ENCODE measurements at regions not wholly inside any gene's neighbourhood (a gene's known extent, or its start where the extent isn't known, plus 50 kb on each side); places are given as distances from the start of the nearest gene placed in this dataset.

- ChIA-PET POLR2A (ENCODE audit: unreplicated experiment) (no interaction called here), CTCF (no interaction called here)
- no peak overlapping the region for H2BK5ac ChIP-seq (ENCODE audit: low read depth, low read length, poor library complexity, severe bottlenecking)
- no peaks in the 10 kb centered on the region for H3K36me3 ChIP-seq (ENCODE audit: control insufficient read depth, insufficient read depth, low read length)
- ATAC-seq (ENCODE audit: low read depth), result no peak
- no peak overlapping the region for H3K4me2 ChIP-seq (ENCODE audit: low read depth, low read length)
- no peak overlapping the region for H2BK120ac ChIP-seq (ENCODE audit: low read depth, low read length)
- no peaks in the 10 kb centered on the region for H4K20me1 ChIP-seq (ENCODE audit: insufficient read depth, low read length)
- no peak overlapping the region for H3K4ac ChIP-seq (ENCODE audit: low read depth, low read length)
- H2AK5ac ChIP-seq (ENCODE audit: low read depth, low read length), result no peak overlapping the region
- no peak overlapping the region for H3K18ac ChIP-seq (ENCODE audit: low read depth, low read length)
- H4K8ac ChIP-seq (ENCODE audit: low read depth in 2 of 2, low read length in 2 of 2), result no peak overlapping the region
- TF ChIP-seq RCOR1 (IDR thresholded peaks at IDR 0.05; ENCODE audit: insufficient replicate concordance, low read length), result no peak
- no peak for TF ChIP-seq MAFK (IDR thresholded peaks at IDR 0.05; ENCODE audit: low read depth, low read length)
- TF ChIP-seq FOS (IDR thresholded peaks at IDR 0.05; ENCODE audit: low read depth, low read length), result no peak
- TF ChIP-seq RFX5 (IDR thresholded peaks at IDR 0.05; ENCODE audit: low read depth, low read length), result no peak
- TF ChIP-seq ELK1 (IDR thresholded peaks at IDR 0.05; ENCODE audit: borderline replicate concordance, low read depth, low read length), result no peak
- TF ChIP-seq POLR2A (IDR thresholded peaks at IDR 0.05; ENCODE audit: low read depth, low read length), result no peak
- no peak for TF ChIP-seq MAZ (IDR thresholded peaks at IDR 0.05; ENCODE audit: borderline replicate concordance, low read depth, low read length)
- TF ChIP-seq USF2 (IDR thresholded peaks at IDR 0.05; ENCODE audit: low read depth, low read length), result no peak
- TF ChIP-seq BHLHE40 (IDR thresholded peaks at IDR 0.05; ENCODE audit: low read depth, low read length), result no peak
- no peak for TF ChIP-seq CHD1 (IDR thresholded peaks at IDR 0.05; ENCODE audit: low read depth, low read length)
- TF ChIP-seq NFE2L2 (IDR thresholded peaks at IDR 0.05; ENCODE audit: low read depth, low read length), result no peak
- no peak for TF ChIP-seq MXI1 (IDR thresholded peaks at IDR 0.05; ENCODE audit: borderline replicate concordance, low read depth, low read length)
- TF ChIP-seq SMC3 (IDR thresholded peaks at IDR 0.05; ENCODE audit: low read depth, low read length), result no peak
- no peak for TF ChIP-seq CTCF (conservative IDR thresholded peaks at IDR 0.05; ENCODE audit: low read depth, low read length)
- TF ChIP-seq CEBPB (IDR thresholded peaks at IDR 0.05; ENCODE audit: low read depth, low read length), result no peak
- TF ChIP-seq RAD21 (IDR thresholded peaks at IDR 0.05; ENCODE audit: low read length), result no peak
- no peaks in the 10 kb centered on the region for H3K9me1 ChIP-seq (ENCODE audit: insufficient read depth, low read length)
- H3K9me3 ChIP-seq (ENCODE audit: control insufficient read depth, insufficient read depth, low read length), result peaks cover 4% of the 10 kb centered on the region; the same call in 1 of the 2 replicates
- in situ Hi-C loops (cut with MboI; ENCODE audit: low sequenced_read_pairs), result no loop called here
- no peak overlapping the region for H3K14ac ChIP-seq (replicated peaks; ENCODE audit: low read depth, low read length)
- no peak overlapping the region for H2BK15ac ChIP-seq (ENCODE audit: low read depth, low read length)
- H3K56ac ChIP-seq (ENCODE audit: extremely low read depth, insufficient read depth, low read length), result no peak overlapping the region
- H3K79me1 ChIP-seq (ENCODE audit: low read depth in 1 of 2, low read length in 2 of 2), result no peaks in the 10 kb centered on the region
- no peaks in the 10 kb centered on the region for H3K4me1 ChIP-seq (ENCODE audit: control insufficient read depth, insufficient read depth, low read length)
- no peaks in the 10 kb centered on the region for H3K27me3 ChIP-seq (ENCODE audit: control insufficient read depth, insufficient read depth, low read length)
- no peak overlapping the region for H2BK20ac ChIP-seq (ENCODE audit: low read depth, low read length)
- no peak overlapping the region for H4K5ac ChIP-seq (ENCODE audit: low read depth, low read length)
- BruUV-seq (replicated peaks), result no TSS peak
- no peak overlapping the region for H4K91ac ChIP-seq (ENCODE audit: insufficient read depth, low read depth, low read length)
- WGBS, 2 experiments (ENCODE audit: extremely low coverage in 2 of 2, insufficient read length in 1 of 2), result no CpG with 5 or more reads among the region's 2 CpGs
- H2AK9ac ChIP-seq (replicated peaks; ENCODE audit: low read depth, low read length, poor library complexity), result no peak overlapping the region
- DNase-seq, result no peak
- H2AFZ ChIP-seq (replicated peaks; ENCODE audit: low read length, poor library complexity), result no peak overlapping the region
- H3K4me3 ChIP-seq (ENCODE audit: insufficient read depth, low read depth, low read length), result no peak overlapping the region
- no peak overlapping the region for H3K27ac ChIP-seq (ENCODE audit: insufficient read depth, low read length)
- no peak overlapping the region for H3K9ac ChIP-seq (ENCODE audit: low read depth, low read length)
- dilution Hi-C loops (cut with HindIII; ENCODE audit: low sequenced_read_pairs, unreplicated experiment), result no loop called here
- no peak overlapping the region for H3K23ac ChIP-seq (ENCODE audit: low read depth, low read length)
- intact Hi-C loops (cut with micrococcal nuclease), result no loop called here
Measured at GRCh38 chr9:75482566-75482965, 394.3 kb downstream of the OSTF1 start.
